ENCODE measurements at regions not wholly inside any gene's neighbourhood (a gene's known extent, or its start where the extent isn't known, plus 50 kb on each side); places are given as distances from the start of the nearest gene placed in this dataset.

GRCh38 chr13:40125336-40125735, 469.9 kb downstream of the COG6 start:
- DNase-seq: no peak

- no peak for DNase-seq
These were observed 471.0 kb downstream of the COG6 start for GRCh38 chr13:40126306-40127085.

- DNase-seq: no peak
These were observed 472.0 kb downstream of the COG6 start for GRCh38 chr13:40127476-40127875.

GRCh38 chr13:40127925-40128324, 472.5 kb downstream of the COG6 start:
- DNase-seq: no peak

GRCh38 chr13:40129467-40129866, 474.0 kb downstream of the COG6 start:
- DNase-seq: no peak

GRCh38 chr13:40130871-40131636, 475.6 kb downstream of the COG6 start:
- no peak for DNase-seq

- DNase-seq: no peak
These were observed 476.8 kb downstream of the COG6 start for GRCh38 chr13:40132249-40132648.

GRCh38 chr13:40136896-40137295, 481.4 kb downstream of the COG6 start:
- no peak for DNase-seq

GRCh38 chr13:40137400-40137799, 481.9 kb downstream of the COG6 start:
- no peak for DNase-seq

GRCh38 chr13:40139896-40140520, 484.5 kb downstream of the COG6 start:
- DNase-seq: no peak

- DNase-seq: no peak
These were observed 486.5 kb downstream of the COG6 start for GRCh38 chr13:40141859-40142555.

GRCh38 chr13:40143106-40143505, 487.6 kb downstream of the COG6 start:
- DNase-seq: no peak

GRCh38 chr13:40143559-40143958, 488.1 kb downstream of the COG6 start:
- no peak for DNase-seq

- no peak for DNase-seq
These were observed 489.7 kb downstream of the COG6 start for GRCh38 chr13:40145139-40145538.

- no peak for DNase-seq
These were observed 490.6 kb downstream of the COG6 start for GRCh38 chr13:40146063-40146462.

GRCh38 chr13:40146611-40147117, 491.2 kb downstream of the COG6 start:
- no peak for DNase-seq

GRCh38 chr13:40148101-40148500, 492.6 kb downstream of the COG6 start:
- DNase-seq: no peak

- DNase-seq: no peak
These were observed 493.3 kb downstream of the COG6 start for GRCh38 chr13:40148742-40149141.

GRCh38 chr13:40149611-40150274, 494.3 kb downstream of the COG6 start:
- no peak for DNase-seq

- no peak for DNase-seq
These were observed 496.2 kb downstream of the COG6 start for GRCh38 chr13:40151673-40152072.

GRCh38 chr13:40152145-40152544, 496.7 kb downstream of the COG6 start:
- no peak for DNase-seq

- no peak for DNase-seq
These were observed 497.5 kb downstream of the COG6 start for GRCh38 chr13:40152922-40153321.
